IMR-90 (cell line): ENCODE measurements at regions not wholly inside any gene's neighbourhood (a gene's known extent, or its start where the extent isn't known, plus 50 kb on each side); places are given as distances from the start of the nearest gene placed in this dataset.
A peak's percentile ranks its signal among the peaks of the same experiment; 100 is the strongest.

Experiments used
- ATAC-seq: fragments of 200-7000 bp; cut with Tn5 transposase; 2 replicates; pipeline ENCODE4 v1.9.1; 2020; ENCODE audit warnings: low read depth, mild to moderate bottlenecking, moderate library complexity
- BruUV-seq: library from RNA; stranded (reverse); fragments of 400-500 nt; replicated peaks from 2 replicates; lab custom pipeline; 2021; lab: Mats Ljungman, UMichigan
- CTCF ChIA-PET: fragments of 300-600 bp; formaldehyde crosslinking; extraction: SDS; loops from one replicate; lab custom pipeline; 2021; ENCODE audit warnings: antibody characterized with exemption; lab: Yijun Ruan, JAX
- POLR2A ChIA-PET: fragments of 300-600 bp; sonication (Branson Sonifier 250); formaldehyde crosslinking; loops from one replicate; lab custom pipeline; 2022; ENCODE audit warnings: antibody characterized with exemption; ENCODE audit not compliant: unreplicated experiment; lab: Charles Lee
- DNase-seq: peaks from one replicate; pipeline ENCODE4 v3.0.0; 2013
- H2AFZ ChIP-seq: replicated peaks from 2 replicates; pipeline ENCODE3; 2013; ENCODE audit warnings: low read length, mild to moderate bottlenecking; ENCODE audit not compliant: poor library complexity
- H2AK5ac ChIP-seq: 2 replicates; pipeline ENCODE4 v1.6.1; 2013; ENCODE audit warnings: low read depth, low read length, inconsistent platforms
- H2AK9ac ChIP-seq: replicated peaks from 2 replicates; pipeline ENCODE3; 2013; ENCODE audit warnings: mild to moderate bottlenecking, low read depth, low read length, moderate library complexity; ENCODE audit not compliant: poor library complexity
- H2BK120ac ChIP-seq: 2 replicates; pipeline ENCODE4 v1.6.1; 2013; ENCODE audit warnings: low read depth, low read length, inconsistent platforms
- H2BK15ac ChIP-seq: 3 replicates; pipeline ENCODE4 v1.6.1; 2013; ENCODE audit warnings: low read depth, low read length, inconsistent platforms
- H2BK20ac ChIP-seq: 2 replicates; pipeline ENCODE4 v1.6.1; 2013; ENCODE audit warnings: low read depth, mild to moderate bottlenecking, inconsistent platforms, low read length, moderate library complexity
- H2BK5ac ChIP-seq: 2 replicates; pipeline ENCODE4 v1.6.1; 2013; ENCODE audit warnings: mild to moderate bottlenecking, low read depth, low read length, inconsistent platforms; ENCODE audit not compliant: poor library complexity, severe bottlenecking
- H3K14ac ChIP-seq: replicated peaks from 2 replicates; pipeline ENCODE4 v1.6.1; 2013; ENCODE audit warnings: low read depth, low read length, inconsistent platforms
- H3K18ac ChIP-seq: 2 replicates; pipeline ENCODE4 v1.6.1; 2013; ENCODE audit warnings: low read depth, low read length, control low read depth
- H3K23ac ChIP-seq: 2 replicates; pipeline ENCODE4 v1.6.1; 2013; ENCODE audit warnings: low read depth, low read length, inconsistent platforms
- H3K27ac ChIP-seq: 2 replicates; pipeline ENCODE4 v1.5.1; 2013; ENCODE audit warnings: mild to moderate bottlenecking, control low read depth, low read length; ENCODE audit not compliant: insufficient read depth
- H3K27me3 ChIP-seq: 2 replicates; pipeline ENCODE4 v1.6.1; 2013; ENCODE audit warnings: low read length; ENCODE audit not compliant: control insufficient read depth, insufficient read depth
- H3K36me3 ChIP-seq: 2 replicates; pipeline ENCODE4 v1.6.1; 2013; ENCODE audit warnings: low read length, mixed read lengths; ENCODE audit not compliant: control insufficient read depth, insufficient read depth
- H3K4ac ChIP-seq: 2 replicates; pipeline ENCODE4 v1.6.1; 2013; ENCODE audit warnings: low read depth, low read length, inconsistent platforms
- H3K4me1 ChIP-seq: 2 replicates; pipeline ENCODE4 v1.6.1; 2013; ENCODE audit warnings: low read length, mixed read lengths; ENCODE audit not compliant: control insufficient read depth, insufficient read depth
- H3K4me2 ChIP-seq: 2 replicates; pipeline ENCODE4 v1.6.1; 2013; ENCODE audit warnings: low read depth, mild to moderate bottlenecking, control low read depth, low read length, moderate library complexity
- H3K4me3 ChIP-seq: 2 replicates; pipeline ENCODE4 v1.5.1; 2013; ENCODE audit warnings: low read depth, mild to moderate bottlenecking, control low read depth, low read length, moderate library complexity; ENCODE audit not compliant: insufficient read depth
- H3K56ac ChIP-seq: 2 replicates; pipeline ENCODE4 v1.6.1; 2013; ENCODE audit warnings: low read length, inconsistent platforms; ENCODE audit not compliant: insufficient read depth; ENCODE audit errors: extremely low read depth
- H3K79me1 ChIP-seq, 2 experiments: 2 replicates each; pipeline ENCODE4 v1.6.1; 2013; ENCODE audit warnings: low read length in 2 of 2, inconsistent platforms in 1 of 2, low read depth in 1 of 2
- H3K9ac ChIP-seq: 2 replicates; pipeline ENCODE4 v1.6.1; 2013; ENCODE audit warnings: low read depth, low read length, control low read depth
- H3K9me1 ChIP-seq: 2 replicates; pipeline ENCODE4 v1.6.1; 2013; ENCODE audit warnings: low read length, inconsistent platforms; ENCODE audit not compliant: insufficient read depth
- H3K9me3 ChIP-seq: 2 replicates; pipeline ENCODE4 v1.6.1; 2013; ENCODE audit warnings: low read length; ENCODE audit not compliant: control insufficient read depth, insufficient read depth
- H4K20me1 ChIP-seq: 2 replicates; pipeline ENCODE4 v1.6.1; 2013; ENCODE audit warnings: low read length, inconsistent platforms; ENCODE audit not compliant: insufficient read depth
- H4K5ac ChIP-seq: 2 replicates; pipeline ENCODE4 v1.6.1; 2013; ENCODE audit warnings: mild to moderate bottlenecking, low read depth, low read length, control low read depth
- H4K8ac ChIP-seq, 2 experiments: 2 replicates each; pipeline ENCODE4 v1.6.1; 2013; ENCODE audit warnings: low read depth in 2 of 2, low read length in 2 of 2, control low read depth in 1 of 2, inconsistent platforms in 1 of 2
- H4K91ac ChIP-seq: 2 replicates; pipeline ENCODE4 v1.6.1; 2013; ENCODE audit warnings: low read depth, low read length, inconsistent platforms; ENCODE audit not compliant: insufficient read depth
- FOS ChIP-seq: fragments of 150-350 bp; IDR thresholded peaks from 2 replicates; pipeline ENCODE4 v1.6.1; 2016; ENCODE audit warnings: low read depth, low read length
- MXI1 ChIP-seq: IDR thresholded peaks from 2 replicates; pipeline ENCODE4 v1.6.1; 2012; ENCODE audit warnings: low read depth, mild to moderate bottlenecking, low read length, moderate library complexity, borderline replicate concordance
- RAD21 ChIP-seq: IDR thresholded peaks from 2 replicates; pipeline ENCODE4 v1.6.1; 2012; ENCODE audit warnings: low read length, improper control_type of control experiment
- RCOR1 ChIP-seq: IDR thresholded peaks from 2 replicates; pipeline ENCODE4 v1.6.1; 2012; ENCODE audit warnings: mild to moderate bottlenecking, low read length, improper control_type of control experiment; ENCODE audit not compliant: insufficient replicate concordance
- USF2 ChIP-seq: fragments of 150-350 bp; IDR thresholded peaks from 2 replicates; pipeline ENCODE4 v1.6.1; 2017; ENCODE audit warnings: mild to moderate bottlenecking, antibody characterized with exemption, low read length, low read depth
- WGBS, 2 experiments: methylation state at CpG; one replicate each; pipeline versions ENCODE4 v1.1.5 to v1.1.7; 2013; ENCODE audit warnings: missing lambda C conversion rate in 2 of 2; ENCODE audit not compliant: insufficient read length in 1 of 2; ENCODE audit errors: extremely low coverage in 2 of 2; 5-methylcytosine and 5-hydroxymethylcytosine counted together
- dilution Hi-C: fragments of 300-500 bp; cut with HindIII; formaldehyde crosslinking; loops from one replicate; pipeline ENCODE4 v1.14.3; 2018; ENCODE audit warnings: low sequenced_read_pairs; ENCODE audit not compliant: unreplicated experiment
- in situ Hi-C: fragments of 300-500 bp; cut with MboI; formaldehyde crosslinking; loops from 3 replicates; pipeline ENCODE4 v1.14.3; 2019; ENCODE audit warnings: low sequenced_read_pairs, inconsistent platforms, mixed read lengths
- intact Hi-C: fragments of 100-400 bp; cut with micrococcal nuclease; formaldehyde crosslinking; loops from 2 replicates; pipeline ENCODE4 v1.10.0; 2022
- TF ChIP-seq, protein P1 (sequence below): conservative IDR thresholded peaks from 2 replicates; pipeline ENCODE4 v1.5.1; 2012; ENCODE audit warnings: mild to moderate bottlenecking, low read depth, low read length, improper control_type of control experiment

DNA sequence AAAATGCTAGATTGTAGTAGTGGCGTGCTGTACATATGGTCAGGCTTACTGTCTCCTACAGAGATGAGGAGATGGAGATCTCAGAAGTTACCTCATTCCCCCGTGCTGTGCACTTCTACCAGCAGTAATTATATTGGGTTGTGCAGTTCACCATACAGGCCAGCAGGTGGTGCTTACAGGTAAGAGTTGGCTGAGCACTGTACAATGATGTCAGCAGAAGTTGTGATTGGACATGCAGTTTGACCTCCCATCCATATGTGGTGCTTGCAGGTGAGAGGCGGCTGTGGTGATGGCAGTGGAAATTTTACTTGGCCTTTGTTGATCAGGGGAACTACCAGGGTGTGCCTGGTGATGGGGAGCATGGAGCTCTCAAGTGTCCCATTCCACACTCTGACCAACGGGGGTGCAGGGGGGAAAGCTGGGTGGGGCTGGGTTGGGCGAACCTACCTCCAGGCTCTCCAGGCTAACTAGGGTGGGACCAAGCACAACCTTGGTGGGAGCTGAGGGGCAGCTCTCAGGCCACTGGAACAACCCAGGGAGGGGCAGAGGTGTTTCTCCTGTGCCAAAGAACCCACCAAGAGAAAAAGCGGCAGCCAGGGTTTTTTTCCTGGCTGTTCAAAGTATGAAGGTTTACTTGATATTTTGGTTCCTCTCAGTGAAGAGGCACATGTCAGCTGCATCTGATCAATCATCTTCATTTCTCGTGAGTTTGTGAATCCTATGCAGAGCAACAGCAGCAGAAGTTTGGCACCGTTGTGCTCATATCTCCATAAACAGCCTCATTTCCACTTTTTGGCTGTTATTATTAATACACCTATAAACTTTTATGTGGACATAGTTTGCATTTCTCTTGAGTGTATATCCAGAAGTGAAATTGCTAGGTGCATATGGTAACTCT is 73.8 kb upstream of the FREM3 start:
- Histone ChIP-seq H2AK5ac (no peak overlapping the region), H4K91ac (no peak overlapping the region), H3K4me1 (no peaks in the 10 kb centered on the region), H3K18ac (no peak overlapping the region), H3K23ac (no peak overlapping the region), H3K56ac (no peak overlapping the region), H2BK120ac (no peak overlapping the region), H2AFZ (no peak overlapping the region), H3K36me3 (no peaks in the 10 kb centered on the region), H3K4ac (no peak overlapping the region), H3K14ac (no peak overlapping the region), H3K9me3 (no peaks in the 10 kb centered on the region), H3K9me1 (no peaks in the 10 kb centered on the region), H3K27ac (no peak overlapping the region), H2BK15ac (no peak overlapping the region), H3K9ac (no peak overlapping the region), H2AK9ac (no peak overlapping the region), H3K4me3 (no peak overlapping the region), H3K27me3 (no peaks in the 10 kb centered on the region), H3K4me2 (no peak overlapping the region), H2BK5ac (no peak overlapping the region), H3K79me1 (no peaks in the 10 kb centered on the region), H2BK20ac (no peak overlapping the region), H4K8ac (no peak overlapping the region), H4K20me1 (no peaks in the 10 kb centered on the region), H4K5ac (no peak overlapping the region)
- POLR2A ChIA-PET, result no interaction called here
- no TSS peak for BruUV-seq
- DNase-seq (peak; percentile 41), ATAC-seq (peak; percentile 89)
- CTCF ChIA-PET, result interaction anchor here (0.6 kb wide), 2 partner anchors 205 to 243 kb away, joined by 3 to 8 read pairs; no protein-coding TSS in a partner anchor
- 100% methylated on average over 1 of the region's 8 CpGs; no CpG with 5 or more reads in 1 of the 2 experiments for WGBS, 2 experiments
- intact Hi-C loops, result loop anchor here (2.0 to 5.0 kb wide), 2 partner anchors 247 to 368 kb away; partner anchors contain the start of gene GYPA
- in situ Hi-C loops, result no loop called here
- dilution Hi-C loops, result no loop called here
- no peak for TF ChIP-seq MXI1
- TF ChIP-seq, protein P1, sequence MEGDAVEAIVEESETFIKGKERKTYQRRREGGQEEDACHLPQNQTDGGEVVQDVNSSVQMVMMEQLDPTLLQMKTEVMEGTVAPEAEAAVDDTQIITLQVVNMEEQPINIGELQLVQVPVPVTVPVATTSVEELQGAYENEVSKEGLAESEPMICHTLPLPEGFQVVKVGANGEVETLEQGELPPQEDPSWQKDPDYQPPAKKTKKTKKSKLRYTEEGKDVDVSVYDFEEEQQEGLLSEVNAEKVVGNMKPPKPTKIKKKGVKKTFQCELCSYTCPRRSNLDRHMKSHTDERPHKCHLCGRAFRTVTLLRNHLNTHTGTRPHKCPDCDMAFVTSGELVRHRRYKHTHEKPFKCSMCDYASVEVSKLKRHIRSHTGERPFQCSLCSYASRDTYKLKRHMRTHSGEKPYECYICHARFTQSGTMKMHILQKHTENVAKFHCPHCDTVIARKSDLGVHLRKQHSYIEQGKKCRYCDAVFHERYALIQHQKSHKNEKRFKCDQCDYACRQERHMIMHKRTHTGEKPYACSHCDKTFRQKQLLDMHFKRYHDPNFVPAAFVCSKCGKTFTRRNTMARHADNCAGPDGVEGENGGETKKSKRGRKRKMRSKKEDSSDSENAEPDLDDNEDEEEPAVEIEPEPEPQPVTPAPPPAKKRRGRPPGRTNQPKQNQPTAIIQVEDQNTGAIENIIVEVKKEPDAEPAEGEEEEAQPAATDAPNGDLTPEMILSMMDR, result peak; percentile 49
- TF ChIP-seq RCOR1, result no peak
- no peak for TF ChIP-seq USF2
- peak; percentile 39 for TF ChIP-seq RAD21
- TF ChIP-seq FOS, result no peak
